NCI-H2081 (cell line): ENCODE measurements at regions not wholly inside any gene's neighbourhood (a gene's known extent, or its start where the extent isn't known, plus 50 kb on each side); places are given as distances from the start of the nearest gene placed in this dataset.

Experiments used
- DNase-seq, 2 experiments: peaks; one replicate each; lab custom pipeline; 2025; lab: John Stamatoyannopoulos, UW

DNA sequence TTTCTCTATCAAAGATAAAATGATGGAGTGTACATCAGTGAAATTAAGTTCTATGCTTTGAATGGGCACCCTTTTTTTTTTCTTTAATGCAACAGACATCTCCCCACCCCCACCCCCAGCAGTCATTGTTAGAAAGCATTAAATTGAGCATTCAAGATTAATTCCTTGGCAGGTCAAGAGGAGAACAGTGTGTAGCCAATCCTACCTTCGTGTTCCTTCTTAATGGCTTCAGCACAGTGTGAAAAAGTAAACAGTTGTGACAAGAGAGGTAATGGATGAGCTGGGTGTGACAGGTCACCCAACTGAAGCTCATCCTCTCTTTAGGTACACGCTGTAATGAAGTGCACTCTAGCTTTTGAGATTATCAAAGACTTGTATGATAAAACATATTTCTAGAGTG is 198.5 kb upstream of the RARB start:
- no peak for DNase-seq

DNA sequence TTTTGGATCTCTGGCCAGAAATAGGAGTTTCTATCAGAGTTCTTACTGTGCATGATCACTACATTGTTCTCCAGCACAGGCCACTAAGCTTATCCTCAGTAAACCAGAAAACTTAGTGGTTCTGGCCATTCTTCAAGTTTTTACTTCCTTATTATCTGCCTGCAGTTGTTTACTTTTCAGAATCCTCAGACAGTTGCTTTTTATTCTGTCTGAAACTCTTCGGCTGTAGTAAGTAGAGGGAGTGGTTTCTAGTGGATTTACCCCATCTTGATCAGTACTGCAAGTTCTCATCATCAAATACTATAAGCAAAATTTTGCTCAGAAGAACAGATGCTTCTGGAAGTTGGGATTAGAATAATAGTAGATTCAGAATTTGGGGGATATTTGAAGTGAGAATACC is 193.0 kb upstream of the RARB start:
- no peak for DNase-seq

DNA sequence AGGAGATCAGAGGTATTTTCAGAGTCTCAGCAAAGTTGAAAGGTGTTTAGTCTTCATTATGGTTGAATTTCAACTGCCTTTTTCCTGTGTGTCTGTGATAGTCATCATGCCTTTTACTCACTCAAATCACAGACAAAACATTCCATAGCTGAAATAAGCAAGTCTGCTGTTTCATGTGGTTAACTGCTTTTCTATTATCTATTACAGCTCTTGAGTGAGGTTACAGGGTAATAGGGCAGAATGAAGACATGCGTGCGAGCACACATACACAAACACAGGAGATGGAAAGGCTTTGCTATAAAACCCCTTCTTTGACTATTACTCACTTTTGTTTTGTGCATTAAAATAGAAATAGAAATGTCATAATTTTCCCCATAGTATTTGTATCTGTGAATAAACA is 192.6 kb upstream of the RARB start:
- DNase-seq: no peak

DNA sequence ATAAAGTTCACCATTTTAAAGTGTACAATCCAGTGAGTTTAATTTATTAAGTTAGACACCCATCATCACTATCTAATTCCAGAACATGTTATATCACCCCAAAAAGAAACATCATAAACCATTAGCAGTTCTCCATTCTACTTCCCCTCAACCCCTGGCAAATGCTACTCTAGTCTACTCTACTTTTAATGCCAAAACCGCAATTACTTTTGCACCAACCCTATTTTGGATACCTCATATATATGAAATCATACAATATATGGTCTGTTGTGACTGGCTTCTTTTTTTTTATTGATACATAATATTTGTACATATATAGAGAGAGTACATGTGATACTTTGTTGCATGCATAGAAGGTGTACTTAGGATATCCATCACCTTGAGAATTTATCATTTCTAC is 190.5 kb upstream of the RARB start:
- DNase-seq: no peak

DNA sequence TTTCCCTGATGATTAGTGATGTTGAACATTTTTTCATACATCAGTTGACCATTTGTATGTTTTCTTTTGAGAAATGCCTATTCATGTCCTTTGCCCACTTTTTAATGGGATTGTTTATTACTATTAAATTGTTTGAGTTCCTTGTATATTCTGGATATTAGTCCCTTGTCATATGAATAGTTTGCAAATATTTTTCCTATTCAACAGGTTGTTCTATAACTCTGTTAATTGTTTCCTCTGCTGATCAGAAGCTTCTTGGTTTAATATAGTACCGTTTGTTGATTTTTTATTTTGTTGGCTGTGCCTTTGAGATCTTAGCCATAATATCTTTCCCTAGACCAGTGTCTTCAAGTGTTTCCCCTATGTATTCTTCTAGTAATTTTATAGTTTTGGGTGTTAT is 189.0 kb upstream of the RARB start:
- no peak for DNase-seq

DNA sequence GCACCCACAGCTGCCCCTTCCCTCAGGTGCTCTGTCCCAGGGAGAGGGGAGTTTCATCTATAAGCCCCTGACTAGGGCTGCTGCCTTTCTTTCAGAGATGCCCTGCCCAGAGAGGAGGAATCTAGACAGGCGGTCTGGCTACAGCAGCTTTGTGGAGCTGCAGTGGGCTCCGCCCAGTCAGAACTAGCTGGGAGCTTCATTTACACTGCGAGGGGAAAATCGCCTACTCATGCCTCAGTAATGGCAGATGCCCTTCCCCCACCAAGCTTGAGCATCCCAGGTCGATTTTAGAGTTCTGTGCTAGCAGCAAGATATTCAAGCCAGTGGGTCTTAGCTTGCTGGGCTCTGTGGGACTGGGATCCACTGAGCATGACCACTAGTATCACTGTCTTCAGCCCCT is 181.2 kb upstream of the RARB start:
- DNase-seq: no peak

DNA sequence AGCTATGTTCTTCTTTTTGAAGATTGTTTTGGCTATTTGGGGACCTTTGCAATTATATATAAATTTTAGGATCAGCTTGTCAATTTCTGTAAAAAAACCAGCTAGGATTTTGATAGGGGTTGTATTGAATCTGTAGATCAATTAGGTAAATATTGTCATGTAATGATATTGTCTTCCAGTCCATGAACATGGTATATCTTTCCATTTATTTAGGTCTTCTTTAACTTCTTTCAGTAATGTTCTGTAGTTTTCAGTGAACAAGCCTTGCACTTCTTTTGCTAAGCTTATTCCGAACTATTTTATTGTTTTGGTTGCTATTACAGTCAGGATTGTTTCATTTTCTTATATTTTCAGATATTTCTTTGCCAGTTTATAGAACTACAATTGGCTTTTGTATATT is 175.8 kb upstream of the RARB start:
- no peak for DNase-seq

DNA sequence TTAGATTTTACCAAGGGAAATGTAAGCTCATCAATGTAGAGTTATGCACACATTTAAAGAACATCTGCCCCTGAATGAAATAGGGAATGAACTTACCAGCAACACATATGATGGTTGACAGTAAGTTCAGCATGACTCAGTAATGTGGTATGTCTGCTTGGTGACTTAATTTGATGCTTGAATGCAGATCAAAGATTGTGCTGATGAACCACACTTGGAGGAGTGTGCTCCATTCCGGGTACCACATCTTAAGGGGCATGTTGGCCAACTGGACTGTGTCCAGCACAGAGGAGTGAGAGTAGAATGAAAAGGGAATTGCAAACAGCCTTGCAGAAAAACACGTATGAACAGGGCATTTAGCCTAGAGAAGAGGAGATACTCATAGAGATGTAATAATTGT is 171.0 kb upstream of the RARB start:
- no peak for DNase-seq

DNA sequence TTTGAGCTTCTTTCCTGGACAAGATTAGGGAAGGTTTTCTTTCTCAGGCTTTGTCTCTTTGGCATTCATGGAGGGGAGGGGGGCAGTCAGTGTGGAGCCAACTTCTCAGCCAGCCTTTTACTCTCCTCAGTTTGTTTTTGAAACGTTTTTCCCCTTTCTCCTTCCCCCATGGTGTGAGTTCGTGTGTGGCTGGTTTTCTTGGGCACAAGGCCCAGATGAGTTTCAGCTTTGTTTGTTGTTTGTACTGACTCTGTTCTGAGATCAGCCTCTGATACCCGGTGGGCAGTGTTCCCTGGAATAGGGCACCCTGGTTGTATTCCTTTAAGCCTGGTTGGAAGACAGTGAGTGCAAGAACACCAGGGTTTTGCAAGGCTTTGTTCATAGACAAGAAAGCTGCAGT is 168.2 kb upstream of the RARB start:
- DNase-seq: no peak

DNA sequence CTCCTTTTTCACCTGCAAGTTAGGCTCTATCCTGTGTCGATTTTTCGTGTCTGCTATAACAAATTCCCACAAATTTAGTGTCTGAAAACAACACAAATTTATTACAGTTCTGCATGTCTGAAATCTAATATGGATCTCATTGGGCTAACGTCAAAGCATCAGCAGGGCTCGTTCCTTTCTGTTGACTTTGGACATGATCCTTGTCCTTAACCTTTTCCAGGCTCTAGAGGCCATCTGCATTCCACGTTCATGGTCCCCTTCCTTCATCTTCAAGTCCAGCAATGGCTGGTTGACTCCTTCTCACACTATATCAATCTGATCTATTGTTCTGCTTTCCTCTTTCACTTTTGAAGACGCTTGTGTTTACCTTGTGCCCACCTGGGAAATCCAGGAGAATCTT is 165.7 kb upstream of the RARB start:
- no peak for DNase-seq

DNA sequence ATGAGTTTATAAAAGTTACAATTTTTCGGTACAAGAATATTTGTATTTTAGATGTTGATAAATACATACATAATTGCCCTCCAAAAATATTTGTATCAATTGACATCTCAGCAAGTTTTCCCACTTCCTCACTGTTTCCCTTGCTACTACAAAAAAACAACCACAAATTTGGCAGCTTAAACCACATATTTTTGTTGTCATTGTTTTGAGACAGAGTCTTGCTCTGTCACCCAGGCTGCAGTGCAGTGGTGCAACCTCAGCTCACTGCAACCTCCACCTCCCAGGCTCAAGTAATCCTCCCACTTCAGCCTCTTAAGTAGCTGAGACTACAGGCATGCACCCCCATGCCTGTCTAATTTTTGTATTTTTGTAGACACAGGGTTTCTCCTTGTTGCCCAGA is 162.8 kb upstream of the RARB start:
- no peak for DNase-seq

DNA sequence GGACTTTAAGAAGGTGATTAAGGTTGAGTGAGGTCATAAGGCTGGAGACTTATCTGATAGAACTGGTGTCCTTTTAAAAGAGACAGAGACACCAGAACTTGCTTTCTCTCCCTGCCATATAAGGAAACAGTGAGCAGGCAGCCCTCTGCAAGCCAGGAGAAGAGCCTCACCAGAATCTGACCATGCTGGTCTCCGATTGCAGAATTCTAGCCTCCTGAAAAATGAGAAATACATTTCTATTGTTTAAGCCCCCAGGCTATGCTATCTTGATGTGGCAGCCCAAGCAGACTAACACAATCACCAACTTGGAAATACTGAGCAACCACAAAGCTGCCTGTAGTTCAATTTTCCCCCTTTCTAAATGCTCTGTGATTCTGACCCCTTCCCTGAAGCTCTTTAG is 161.4 kb upstream of the RARB start:
- DNase-seq: no peak

DNA sequence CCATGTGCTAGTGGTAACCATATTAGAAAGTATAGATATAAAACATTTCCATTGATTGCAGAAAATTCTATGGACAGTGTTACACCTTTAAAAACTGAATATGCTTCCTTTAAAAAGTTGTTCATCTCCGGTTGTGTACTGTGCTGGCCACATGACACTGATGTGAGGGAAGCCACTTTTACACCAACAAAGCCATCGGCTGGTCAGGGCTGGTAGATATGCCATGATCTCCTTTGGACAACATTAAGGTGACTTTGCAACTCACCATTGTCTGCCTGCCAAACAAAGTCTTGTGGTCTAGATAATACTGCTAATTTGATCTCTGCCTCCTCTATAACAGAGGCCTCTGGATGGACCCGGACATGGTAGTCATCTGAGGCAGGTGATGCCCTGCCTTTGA is 156.0 kb upstream of the RARB start:
- no peak for DNase-seq

DNA sequence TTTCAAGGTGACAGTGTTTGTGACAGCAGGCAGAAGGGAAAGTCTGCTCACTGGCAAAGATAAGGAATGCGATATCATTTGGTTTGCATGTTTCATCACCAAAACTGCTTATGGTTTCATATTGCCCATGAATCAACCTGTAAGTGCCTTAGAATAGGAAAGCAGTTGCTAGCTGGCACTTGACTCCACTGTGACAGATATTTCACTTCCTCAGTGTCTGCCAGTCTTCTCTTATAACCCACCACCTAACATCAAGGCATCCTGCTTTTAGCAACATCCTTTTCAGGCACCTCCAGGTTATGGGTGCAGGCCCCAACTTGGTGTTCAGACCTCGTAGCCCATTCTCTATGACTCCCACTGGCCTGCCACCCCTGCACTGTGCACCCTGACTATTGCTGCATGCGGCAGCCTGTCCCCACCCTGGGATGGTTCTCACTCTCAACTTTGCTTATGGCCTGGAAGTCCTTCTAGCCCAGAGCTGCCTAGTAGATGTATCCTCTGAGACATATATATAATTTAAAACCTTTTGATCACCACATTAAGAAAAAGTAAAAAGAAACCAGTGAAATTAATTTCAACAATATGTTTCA is 154.4 kb upstream of the RARB start:
- no peak for DNase-seq

DNA sequence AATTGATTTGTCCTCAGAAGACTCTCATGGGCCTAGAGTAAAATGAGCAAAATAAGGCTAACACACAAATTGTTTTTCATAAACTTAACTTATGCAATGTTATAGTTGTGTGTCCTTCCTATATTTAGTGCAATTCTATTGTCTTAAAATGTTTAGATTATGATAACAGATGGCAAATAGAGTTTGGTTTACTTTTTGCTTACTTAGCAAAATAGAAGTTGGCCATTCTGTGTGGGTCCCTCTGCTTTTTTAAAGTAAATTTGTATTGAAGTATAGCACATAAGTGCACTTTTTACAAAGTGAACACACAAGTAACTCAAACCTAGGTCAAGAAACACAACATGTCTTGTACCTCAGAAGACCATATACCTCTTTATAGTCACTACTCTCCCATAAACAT is 150.6 kb upstream of the RARB start:
- no peak for DNase-seq

DNA sequence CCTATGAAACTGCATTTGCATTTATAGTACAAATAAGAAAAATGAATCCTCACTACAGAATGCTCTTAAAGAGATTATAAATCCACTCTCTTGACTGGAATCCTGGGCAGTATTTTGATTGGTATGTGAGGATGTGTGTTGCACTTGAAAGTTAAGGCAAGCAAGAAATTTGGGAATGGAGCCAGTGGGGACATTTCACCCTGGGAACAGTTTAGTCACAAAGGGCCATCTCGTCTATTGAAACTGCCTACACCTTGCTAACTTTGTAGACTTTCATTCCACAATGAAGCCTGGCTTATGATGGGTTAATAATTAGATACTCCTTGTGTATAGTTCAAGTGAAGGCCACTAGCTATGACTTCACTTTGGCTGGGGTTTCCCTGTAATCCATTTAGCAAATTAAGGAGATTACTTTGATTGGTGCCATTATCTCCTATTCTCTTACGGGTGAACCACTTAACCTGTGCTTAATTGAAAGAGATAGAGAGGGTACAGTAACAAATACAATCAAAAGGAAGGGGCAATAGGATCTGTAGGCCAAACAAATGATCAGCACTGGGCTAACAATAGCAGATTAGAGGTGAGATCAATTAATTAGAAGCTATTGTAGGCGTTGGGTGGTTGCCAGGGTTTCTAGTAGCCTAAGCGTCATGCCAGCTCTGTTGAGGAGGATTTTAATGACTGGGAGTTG is 146.9 kb upstream of the RARB start:
- peak in 1 of 2 experiments; percentile 0 for DNase-seq

DNA sequence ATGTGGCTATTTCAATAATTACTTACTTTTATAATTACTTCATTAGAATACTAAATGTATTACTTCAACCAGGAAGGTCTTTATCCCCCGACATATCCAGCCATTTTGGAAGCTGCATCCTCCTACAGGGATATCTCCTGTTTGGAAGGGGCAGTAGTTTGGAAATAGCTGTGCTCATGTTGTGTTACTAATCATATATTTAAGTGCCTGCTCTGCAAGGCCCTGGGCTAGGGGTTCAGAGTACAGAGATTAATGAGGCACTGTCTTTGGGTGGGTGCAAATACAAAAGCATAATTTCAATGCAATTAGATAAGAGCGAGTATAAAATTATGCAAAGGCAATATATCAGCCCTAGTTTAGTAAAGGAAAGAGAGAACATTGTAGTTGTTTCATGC is 146.3 kb upstream of the RARB start:
- DNase-seq: no peak

DNA sequence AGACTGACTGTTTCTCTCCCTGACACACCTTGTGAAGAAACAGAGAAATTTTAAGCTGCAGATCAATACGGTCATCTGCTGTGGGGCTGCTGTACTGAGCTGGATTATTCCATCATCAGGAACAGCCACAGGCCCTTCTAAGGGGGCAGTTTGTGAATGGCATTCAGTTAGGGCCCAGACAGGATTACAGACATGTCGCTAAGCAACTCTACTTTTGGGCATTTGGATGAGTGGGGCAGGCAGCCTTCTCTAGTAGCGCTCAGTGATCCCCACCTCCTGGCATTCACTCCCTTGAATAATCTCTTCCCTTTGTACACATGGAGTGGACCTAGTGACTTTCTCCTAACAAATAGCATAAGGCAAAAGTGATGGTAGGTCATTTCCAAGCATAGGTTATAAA is 144.4 kb upstream of the RARB start:
- no peak for DNase-seq

DNA sequence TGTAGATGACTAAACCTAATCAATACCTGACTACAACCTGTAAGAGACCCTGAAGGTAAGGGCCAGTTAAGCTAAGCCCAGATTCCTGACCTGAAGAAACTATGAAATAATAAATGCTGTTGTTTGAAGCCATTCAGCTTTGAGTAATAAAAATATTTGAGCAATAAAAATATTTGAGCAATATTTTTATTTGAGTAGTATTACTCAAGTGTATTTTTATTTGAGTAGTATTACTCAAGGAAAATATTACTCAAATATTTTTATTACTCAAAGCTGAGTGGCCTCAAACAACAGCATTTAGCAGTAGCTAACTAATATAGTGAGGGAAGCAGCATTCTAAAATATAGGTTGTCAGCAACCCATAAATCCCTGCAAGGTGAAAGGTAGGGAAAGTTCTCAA is 143.8 kb upstream of the RARB start:
- DNase-seq: no peak

DNA sequence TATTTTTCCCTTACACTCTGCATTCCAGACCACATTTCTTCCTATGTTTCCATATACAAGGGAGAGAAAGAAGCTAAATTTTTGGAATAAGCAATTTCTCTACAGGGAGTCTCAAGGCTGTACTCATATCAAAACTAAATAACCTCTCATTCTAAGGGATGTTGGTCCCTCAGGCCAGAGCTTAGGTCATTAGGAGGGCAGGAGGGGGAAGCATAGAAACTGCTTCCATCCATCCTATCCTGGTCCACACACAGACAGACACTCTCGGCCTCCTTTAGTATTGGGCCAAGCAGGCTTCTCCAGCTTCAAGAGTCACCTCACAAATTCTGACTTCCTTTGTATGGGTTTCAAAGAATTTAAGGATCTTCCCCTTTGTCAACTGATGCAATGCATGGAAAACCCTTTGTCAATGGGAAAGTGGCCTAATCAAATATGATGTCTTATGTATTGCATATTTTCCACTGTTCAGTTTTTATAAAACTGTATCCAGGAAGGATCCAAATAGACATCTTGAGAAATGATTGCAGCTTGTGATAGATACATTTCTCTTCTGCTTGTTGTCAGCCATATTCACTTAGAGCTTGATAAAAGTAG is 140.7 kb upstream of the RARB start:
- DNase-seq: no peak

DNA sequence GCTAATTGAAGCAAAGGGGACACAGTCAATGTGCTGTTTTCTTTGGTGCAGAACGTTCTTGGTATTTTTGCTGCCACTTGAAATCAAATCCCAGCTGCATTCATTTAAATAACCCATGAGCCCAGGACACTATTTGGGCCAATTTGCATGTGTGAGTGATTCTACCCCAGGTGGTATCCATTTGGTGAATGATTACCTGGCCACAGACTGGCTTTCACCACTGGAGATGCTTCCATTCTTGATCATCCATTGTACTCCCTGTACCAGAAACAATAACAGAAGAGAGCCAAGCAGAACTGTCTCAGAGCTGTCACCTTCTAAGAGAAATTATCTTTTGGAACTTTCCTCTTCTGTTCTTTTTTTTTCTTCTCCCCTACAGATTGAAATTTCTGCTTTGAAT is 139.7 kb upstream of the RARB start:
- no peak for DNase-seq

DNA sequence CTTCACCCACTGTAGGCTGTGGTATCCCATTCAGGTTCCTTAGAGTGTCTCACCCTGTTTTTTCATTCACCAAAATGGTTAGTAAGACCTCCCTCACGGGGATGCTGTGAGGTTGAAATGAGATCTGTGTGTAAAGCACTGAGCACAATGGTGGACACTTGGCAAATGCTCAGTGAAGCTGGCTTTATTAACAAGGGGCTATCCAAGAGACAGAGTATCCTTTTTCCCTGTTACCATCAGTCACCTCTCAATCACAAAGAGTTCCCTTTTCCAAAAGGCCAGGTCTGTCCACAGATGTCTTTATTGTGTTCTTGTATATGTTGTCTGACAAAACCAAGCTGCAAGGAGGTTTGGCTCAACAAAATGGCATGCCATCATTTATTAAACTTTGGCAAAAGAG is 138.9 kb upstream of the RARB start:
- no peak for DNase-seq

DNA sequence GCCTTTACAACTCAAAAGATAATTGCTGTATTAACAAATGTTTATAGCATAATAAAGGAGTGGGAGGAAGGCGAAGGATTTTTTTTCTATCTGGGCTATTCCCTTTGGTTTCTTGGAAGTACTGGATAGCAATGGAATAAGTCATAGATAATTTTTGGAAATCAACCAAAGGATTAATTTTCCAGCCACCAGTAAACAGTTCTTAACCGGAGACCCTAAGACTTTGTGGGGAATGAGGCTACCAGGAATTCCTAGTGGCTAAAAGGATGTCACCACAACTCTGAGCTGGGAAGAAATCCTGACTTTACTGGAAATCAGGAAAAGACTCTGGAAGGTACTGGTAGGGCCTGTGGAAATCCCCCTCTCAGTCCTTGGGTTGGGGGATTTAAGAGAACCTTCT is 138.4 kb upstream of the RARB start:
- DNase-seq: no peak

DNA sequence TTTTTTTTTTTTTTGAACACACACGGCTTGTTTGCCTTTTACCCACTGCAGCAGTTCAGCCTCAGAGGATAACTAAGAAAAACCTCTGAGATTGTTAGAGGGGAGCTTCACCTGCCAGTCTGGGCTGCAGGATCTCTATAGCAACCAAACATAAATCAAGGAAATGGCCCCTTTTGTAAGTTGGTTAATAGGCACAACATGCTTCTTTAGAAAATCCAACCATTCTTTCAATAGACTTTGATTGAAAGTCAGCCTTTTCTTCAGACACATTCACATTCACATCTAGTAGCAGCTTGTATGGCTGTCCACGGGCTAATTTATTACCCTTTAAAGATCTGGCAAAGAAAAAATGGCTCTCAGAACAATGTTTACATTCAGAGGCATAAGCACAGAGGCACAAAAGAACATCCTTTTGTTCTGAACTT is 136.6 kb upstream of the RARB start:
- DNase-seq: peak in 1 of 2 experiments; percentile 15
